GM12878 (cell line): ENCODE measurements at regions not wholly inside any gene's neighbourhood (a gene's known extent, or its start where the extent isn't known, plus 50 kb on each side); places are given as distances from the start of the nearest gene placed in this dataset.

Experiments used
- ATAC-seq: fragments of 200-7000 bp; cut with Tn5 transposase; 3 replicates; pipeline ENCODE4 v1.9.1; 2020; ENCODE audit warnings: mild to moderate bottlenecking, moderate library complexity
- BruUV-seq: library from RNA; stranded (reverse); fragments of 400-500 nt; replicated peaks from 2 replicates; lab custom pipeline; 2021; lab: Mats Ljungman, UMichigan
- CTCF ChIA-PET: fragments of 300-600 bp; sonication (Branson Sonifier 250); formaldehyde crosslinking; extraction: SDS; loops from one replicate; lab custom pipeline; 2021; ENCODE audit warnings: inconsistent platforms; lab: Yijun Ruan, JAX
- POLR2A ChIA-PET: fragments of 350-600 bp; formaldehyde crosslinking; extraction: SDS; loops from one replicate; lab custom pipeline; 2021; ENCODE audit warnings: inconsistent platforms; lab: Charles Lee
- RAD21 ChIA-PET: fragments of 300-600 bp; sonication (Branson Sonifier 250); formaldehyde crosslinking; loops from one replicate; lab custom pipeline; 2023; ENCODE audit warnings: antibody characterized with exemption; ENCODE audit not compliant: unreplicated experiment; lab: Charles Lee
- SMC1A ChIA-PET: fragments of 300-600 bp; sonication (Branson Sonifier 250); formaldehyde crosslinking; loops from one replicate; lab custom pipeline; 2023; ENCODE audit not compliant: unreplicated experiment, uncharacterized antibody; lab: Charles Lee
- DNase-seq: peaks from one replicate; pipeline ENCODE4 v3.0.0-alpha.2; 2011; ENCODE audit warnings: low read depth, low spot score
- FAIRE-seq: peaks from 3 replicates; lab custom pipeline; 2011; peaks lifted over from hg19 to GRCh38; lab: Jason Lieb, UNC
- H2AFZ ChIP-seq: 2 replicates; pipeline ENCODE4 v1.6.0; 2011; ENCODE audit warnings: low read depth, low read length, control low read depth; ENCODE audit not compliant: control insufficient read depth
- H3K27ac ChIP-seq: 2 replicates; pipeline ENCODE4 v1.5.1; 2011; ENCODE audit warnings: control low read depth; ENCODE audit not compliant: control insufficient read depth, insufficient read depth
- H3K27me3 ChIP-seq, 2 experiments: replicated peaks in 1 of 2; 2 replicates each; pipeline versions ENCODE4 v1.6.0 to v1.6.1; 2011; ENCODE audit warnings: low read length in 1 of 2; ENCODE audit not compliant: control insufficient read depth in 2 of 2, insufficient read depth in 2 of 2
- H3K36me3 ChIP-seq, 2 experiments: 2 replicates each; pipeline ENCODE4 v1.5.1; 2011; ENCODE audit warnings: low read length in 1 of 2; ENCODE audit not compliant: control insufficient read depth in 2 of 2, insufficient read depth in 2 of 2
- H3K4me1 ChIP-seq: 2 replicates; pipeline ENCODE4 v1.6.1; 2011; ENCODE audit warnings: mild to moderate bottlenecking, low read length, moderate library complexity, mixed read lengths; ENCODE audit not compliant: control insufficient read depth, insufficient read depth
- H3K4me2 ChIP-seq: 2 replicates; pipeline ENCODE4 v1.6.0; 2011; ENCODE audit warnings: control low read depth; ENCODE audit not compliant: control insufficient read depth, insufficient read depth
- H3K4me3 ChIP-seq: fragments of 200-600 bp; sonication (generic); 2 replicates; pipeline ENCODE4 v1.5.1; 2016
- H3K79me2 ChIP-seq: 2 replicates; pipeline ENCODE4 v1.6.0; 2011; ENCODE audit warnings: low read length; ENCODE audit not compliant: control insufficient read depth, insufficient read depth
- H3K9ac ChIP-seq: 2 replicates; pipeline ENCODE4 v1.8.0; 2011; ENCODE audit warnings: low read length, control low read depth, mixed read lengths; ENCODE audit not compliant: control insufficient read depth, insufficient read depth
- H3K9me3 ChIP-seq: replicated peaks from 3 replicates; pipeline ENCODE4 v1.5.1; 2011; ENCODE audit warnings: mild to moderate bottlenecking, low read length; ENCODE audit not compliant: control insufficient read depth, insufficient read depth
- H4K20me1 ChIP-seq: 2 replicates; pipeline ENCODE4 v1.6.0; 2011; ENCODE audit not compliant: control insufficient read depth, insufficient read depth
- EED ChIP-seq: sonication (generic); IDR thresholded peaks from 2 replicates; pipeline ENCODE4 v1.6.1; 2016; ENCODE audit warnings: antibody characterized with exemption, low read depth
- ETV6 ChIP-seq, 2 experiments: fragments of 450-650 bp in 1 of 2; IDR thresholded peaks in 1 of 2; conservative IDR thresholded peaks in 1 of 2; 2 replicates each; pipeline ENCODE4 v1.6.1; 2014; ENCODE audit warnings: antibody characterized with exemption in 1 of 2, borderline replicate concordance in 1 of 2, low read depth in 1 of 2, mild to moderate bottlenecking in 1 of 2, moderate library complexity in 1 of 2
- HDAC6 ChIP-seq: fragments of 200-600 bp; sonication (generic); IDR thresholded peaks from one replicate; pipeline ENCODE4 v1.8.0; 2017; ENCODE audit warnings: antibody characterized with exemption; ENCODE audit not compliant: unreplicated experiment
- JUNB ChIP-seq: IDR thresholded peaks from 2 replicates; pipeline ENCODE4 v1.6.1; 2016; ENCODE audit warnings: antibody characterized with exemption, mild to moderate bottlenecking
- JUND ChIP-seq: IDR thresholded peaks from 2 replicates; pipeline ENCODE4 v1.6.1; 2012; ENCODE audit warnings: low read depth, mild to moderate bottlenecking, low read length, improper control_type of control experiment, moderate library complexity
- KAT2A ChIP-seq: conservative IDR thresholded peaks from 2 replicates; pipeline ENCODE4 v1.6.1; 2011; ENCODE audit warnings: low read depth, low read length; ENCODE audit not compliant: control insufficient read depth
- MEF2A ChIP-seq: IDR thresholded peaks from 2 replicates; pipeline ENCODE4 v1.6.1; 2011; ENCODE audit warnings: low read depth, mild to moderate bottlenecking, low read length, moderate library complexity; ENCODE audit not compliant: insufficient read depth
- NFIC ChIP-seq: IDR thresholded peaks from 2 replicates; pipeline ENCODE4 v1.6.1; 2012; ENCODE audit warnings: low read depth, mild to moderate bottlenecking, inconsistent platforms, low read length, moderate library complexity
- RELA ChIP-seq: fragments of 450-650 bp; IDR thresholded peaks from 2 replicates; pipeline ENCODE4 v1.8.0; 2014; ENCODE audit warnings: borderline replicate concordance; ENCODE audit not compliant: partially characterized antibody
- SP1 ChIP-seq: IDR thresholded peaks from one replicate; pipeline ENCODE4 v1.6.1; 2011; ENCODE audit warnings: low read depth, low read length
- STAT1 ChIP-seq: fragments of 450-650 bp; conservative IDR thresholded peaks from 2 replicates; pipeline ENCODE4 v1.6.1; 2014; ENCODE audit warnings: antibody characterized with exemption, mild to moderate bottlenecking
- SUPT20H ChIP-seq: IDR thresholded peaks from 2 replicates; pipeline ENCODE4 v1.6.1; 2011; ENCODE audit warnings: low read depth, mild to moderate bottlenecking, low read length, moderate library complexity, borderline replicate concordance; ENCODE audit not compliant: control insufficient read depth
- TARDBP ChIP-seq: IDR thresholded peaks from 2 replicates; pipeline ENCODE4 v1.6.1; 2016; ENCODE audit warnings: borderline replicate concordance
- ZNF274 ChIP-seq: IDR thresholded peaks from one replicate; pipeline ENCODE4 v1.8.0; 2011; ENCODE audit not compliant: insufficient read length, insufficient read depth
- ZNF622 ChIP-seq: fragments of 450-650 bp; IDR thresholded peaks from 2 replicates; pipeline ENCODE4 v1.6.1; 2017; ENCODE audit warnings: mild to moderate bottlenecking, inconsistent platforms
- ZSCAN29 ChIP-seq: fragments of 450-650 bp; IDR thresholded peaks from 2 replicates; pipeline ENCODE4 v1.6.1; 2017; ENCODE audit warnings: mild to moderate bottlenecking, moderate library complexity
- WGBS: methylation state at CpG from one replicate; pipeline ENCODE4 v1.1.6; 2016; ENCODE audit warnings: low lambda C conversion rate; ENCODE audit not compliant: insufficient replicate concordance, insufficient coverage; ENCODE audit errors: missing lambda C conversion rate; 5-methylcytosine and 5-hydroxymethylcytosine counted together
- in situ Hi-C: fragments of 300-500 bp; cut with MboI; formaldehyde crosslinking; loops from 9 replicates; pipeline ENCODE4 v1.14.3; 2018; ENCODE audit warnings: mixed read lengths
- intact Hi-C: fragments of 100-400 bp; cut with micrococcal nuclease; formaldehyde crosslinking; loops from one replicate; pipeline ENCODE4 v1.14.2; 2022; ENCODE audit not compliant: unreplicated experiment
- TF ChIP-seq, protein P1 (sequence below): IDR thresholded peaks from 2 replicates; pipeline ENCODE4 v1.6.1; 2012; ENCODE audit warnings: low read depth, low read length, improper control_type of control experiment
- TF ChIP-seq, protein P2 (sequence below): fragments of 450-650 bp; IDR thresholded peaks from 2 replicates; pipeline ENCODE4 v1.6.1; 2014; ENCODE audit warnings: mild to moderate bottlenecking
- TF ChIP-seq, protein P3 (sequence below): IDR thresholded peaks from 2 replicates; pipeline ENCODE4 v1.6.1; 2012; ENCODE audit warnings: low read depth, low read length, improper control_type of control experiment
- TF ChIP-seq, protein P4 (sequence below): fragments of 450-650 bp; IDR thresholded peaks from 2 replicates; pipeline ENCODE4 v1.6.1; 2016; ENCODE audit warnings: mild to moderate bottlenecking

DNA sequence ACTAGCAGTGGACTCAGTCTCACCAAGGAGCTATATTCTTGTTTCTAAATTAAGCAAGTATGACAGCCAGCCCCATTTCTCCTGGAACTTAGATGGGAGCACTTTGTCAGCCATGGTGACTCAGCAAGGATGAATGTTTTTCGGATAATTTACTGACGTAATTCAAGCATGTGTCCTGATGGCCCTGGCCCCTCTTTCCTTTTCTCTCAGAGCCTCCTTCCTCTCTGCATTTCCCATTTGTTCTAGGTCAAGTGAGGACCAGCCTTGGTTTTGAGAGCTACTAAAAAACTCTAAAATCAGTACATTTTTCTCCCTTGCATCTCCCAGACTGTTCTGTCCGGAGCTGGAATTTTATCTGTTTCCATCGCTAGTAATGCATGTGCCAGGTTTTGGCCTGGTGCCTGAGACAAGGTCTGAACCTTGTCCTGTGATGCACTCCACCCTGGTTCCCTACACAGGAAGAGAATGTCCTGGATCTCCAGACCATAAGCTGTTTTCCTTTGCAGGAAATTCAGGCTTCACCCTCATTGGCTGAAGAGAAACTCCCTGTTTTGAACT lies 256.6 kb upstream of the ROPN1 start (continued):
- TF ChIP-seq ZSCAN29 (no peak), NFIC (no peak), ZNF622 (no peak)
- TF ChIP-seq, protein P1, sequence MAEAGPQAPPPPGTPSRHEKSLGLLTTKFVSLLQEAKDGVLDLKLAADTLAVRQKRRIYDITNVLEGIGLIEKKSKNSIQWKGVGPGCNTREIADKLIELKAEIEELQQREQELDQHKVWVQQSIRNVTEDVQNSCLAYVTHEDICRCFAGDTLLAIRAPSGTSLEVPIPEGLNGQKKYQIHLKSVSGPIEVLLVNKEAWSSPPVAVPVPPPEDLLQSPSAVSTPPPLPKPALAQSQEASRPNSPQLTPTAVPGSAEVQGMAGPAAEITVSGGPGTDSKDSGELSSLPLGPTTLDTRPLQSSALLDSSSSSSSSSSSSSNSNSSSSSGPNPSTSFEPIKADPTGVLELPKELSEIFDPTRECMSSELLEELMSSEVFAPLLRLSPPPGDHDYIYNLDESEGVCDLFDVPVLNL, result no peak

DNA sequence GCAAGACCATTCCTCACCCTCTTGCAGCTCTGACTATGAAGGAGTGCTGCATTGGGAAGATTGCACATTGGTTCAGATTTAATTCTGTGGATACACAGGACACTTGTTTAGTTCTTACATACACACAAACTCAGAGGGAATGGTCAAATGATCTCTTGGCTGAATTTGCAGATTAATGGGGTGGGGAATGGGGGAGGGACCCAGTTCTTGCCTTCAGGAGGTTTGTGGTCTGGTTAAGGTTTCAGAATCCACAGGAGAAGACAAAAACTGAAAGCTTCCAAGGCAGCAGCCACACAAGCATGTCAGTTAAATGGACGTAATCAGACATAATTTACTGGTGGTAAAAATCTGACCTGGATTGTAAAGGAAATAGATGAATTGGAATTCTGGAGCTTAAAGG lies 257.1 kb upstream of the ROPN1 start:
- in situ Hi-C loops (no loop called here), intact Hi-C loops (loop anchor here (5.0 to 10.0 kb wide), 3 partner anchors 42 to 234 kb away; no protein-coding TSS in a partner anchor)
- no peaks in the 10 kb centered on the region for H3K27me3 ChIP-seq
- no peaks in the 10 kb centered on the region for H3K36me3 ChIP-seq
- H3K27ac ChIP-seq, result no peak overlapping the region
- CTCF ChIA-PET, result interaction anchor here (0.6 to 4.0 kb wide), 10 partner anchors 12 to 233 kb away, joined by 3 to 32 read pairs (median 4); no protein-coding TSS in a partner anchor
- no peak overlapping the region for H2AFZ ChIP-seq
- H3K4me2 ChIP-seq, result no peak overlapping the region
- H4K20me1 ChIP-seq, result no peaks in the 10 kb centered on the region
- no peaks in the 10 kb centered on the region for H3K79me2 ChIP-seq
- H3K4me3 ChIP-seq, result no peak overlapping the region
- H3K4me1 ChIP-seq, result peaks cover 15% of the 10 kb centered on the region
- ATAC-seq (no peak), FAIRE-seq (no peak), DNase-seq (no peak)
- SMC1A ChIA-PET, result interaction anchor here (1.1 to 2.0 kb wide), 7 partner anchors 9 to 235 kb away, joined by 3 to 6 read pairs (median 4); no protein-coding TSS in a partner anchor
- POLR2A ChIA-PET, result no interaction called here
- RAD21 ChIA-PET, result interaction anchor here (0.7 to 1.4 kb wide), 3 partner anchors 12 to 169 kb away, joined by 3 read pairs; no protein-coding TSS in a partner anchor
- no peak overlapping the region for H3K9ac ChIP-seq
- 28% methylated on average over 1 of the region's 1 CpG for WGBS
- BruUV-seq, result no TSS peak
- peaks cover 2% of the 10 kb centered on the region; the same call in 2 of the 3 replicates for H3K9me3 ChIP-seq
- no peak for TF ChIP-seq SUPT20H
- no peak for TF ChIP-seq KAT2A
- TF ChIP-seq RELA, result no peak
- TF ChIP-seq, protein P2, sequence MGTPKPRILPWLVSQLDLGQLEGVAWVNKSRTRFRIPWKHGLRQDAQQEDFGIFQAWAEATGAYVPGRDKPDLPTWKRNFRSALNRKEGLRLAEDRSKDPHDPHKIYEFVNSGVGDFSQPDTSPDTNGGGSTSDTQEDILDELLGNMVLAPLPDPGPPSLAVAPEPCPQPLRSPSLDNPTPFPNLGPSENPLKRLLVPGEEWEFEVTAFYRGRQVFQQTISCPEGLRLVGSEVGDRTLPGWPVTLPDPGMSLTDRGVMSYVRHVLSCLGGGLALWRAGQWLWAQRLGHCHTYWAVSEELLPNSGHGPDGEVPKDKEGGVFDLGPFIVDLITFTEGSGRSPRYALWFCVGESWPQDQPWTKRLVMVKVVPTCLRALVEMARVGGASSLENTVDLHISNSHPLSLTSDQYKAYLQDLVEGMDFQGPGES, result no peak
- no peak for TF ChIP-seq HDAC6
- TF ChIP-seq ETV6 (conservative IDR thresholded peaks at IDR 0.05 in 1 of 2, IDR thresholded peaks at IDR 0.05 in 1 of 2; ENCODE audit: borderline replicate concordance in 1 of 2, low read depth in 1 of 2), result no peak
- no peak for TF ChIP-seq ZNF274
- no peak for TF ChIP-seq EED
- TF ChIP-seq, protein P3, sequence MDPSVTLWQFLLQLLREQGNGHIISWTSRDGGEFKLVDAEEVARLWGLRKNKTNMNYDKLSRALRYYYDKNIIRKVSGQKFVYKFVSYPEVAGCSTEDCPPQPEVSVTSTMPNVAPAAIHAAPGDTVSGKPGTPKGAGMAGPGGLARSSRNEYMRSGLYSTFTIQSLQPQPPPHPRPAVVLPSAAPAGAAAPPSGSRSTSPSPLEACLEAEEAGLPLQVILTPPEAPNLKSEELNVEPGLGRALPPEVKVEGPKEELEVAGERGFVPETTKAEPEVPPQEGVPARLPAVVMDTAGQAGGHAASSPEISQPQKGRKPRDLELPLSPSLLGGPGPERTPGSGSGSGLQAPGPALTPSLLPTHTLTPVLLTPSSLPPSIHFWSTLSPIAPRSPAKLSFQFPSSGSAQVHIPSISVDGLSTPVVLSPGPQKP, result no peak
- TF ChIP-seq TARDBP, result no peak
- TF ChIP-seq, protein P4, sequence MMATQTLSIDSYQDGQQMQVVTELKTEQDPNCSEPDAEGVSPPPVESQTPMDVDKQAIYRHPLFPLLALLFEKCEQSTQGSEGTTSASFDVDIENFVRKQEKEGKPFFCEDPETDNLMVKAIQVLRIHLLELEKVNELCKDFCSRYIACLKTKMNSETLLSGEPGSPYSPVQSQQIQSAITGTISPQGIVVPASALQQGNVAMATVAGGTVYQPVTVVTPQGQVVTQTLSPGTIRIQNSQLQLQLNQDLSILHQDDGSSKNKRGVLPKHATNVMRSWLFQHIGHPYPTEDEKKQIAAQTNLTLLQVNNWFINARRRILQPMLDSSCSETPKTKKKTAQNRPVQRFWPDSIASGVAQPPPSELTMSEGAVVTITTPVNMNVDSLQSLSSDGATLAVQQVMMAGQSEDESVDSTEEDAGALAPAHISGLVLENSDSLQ, result no peak
- TF ChIP-seq JUNB, result no peak
- no peak for TF ChIP-seq JUND
- TF ChIP-seq SP1, result no peak
- TF ChIP-seq STAT1, result no peak
- no peak for TF ChIP-seq MEF2A
